ENCODE measurements at regions not wholly inside any gene's neighbourhood (a gene's known extent, or its start where the extent isn't known, plus 50 kb on each side); places are given as distances from the start of the nearest gene placed in this dataset.

DNA sequence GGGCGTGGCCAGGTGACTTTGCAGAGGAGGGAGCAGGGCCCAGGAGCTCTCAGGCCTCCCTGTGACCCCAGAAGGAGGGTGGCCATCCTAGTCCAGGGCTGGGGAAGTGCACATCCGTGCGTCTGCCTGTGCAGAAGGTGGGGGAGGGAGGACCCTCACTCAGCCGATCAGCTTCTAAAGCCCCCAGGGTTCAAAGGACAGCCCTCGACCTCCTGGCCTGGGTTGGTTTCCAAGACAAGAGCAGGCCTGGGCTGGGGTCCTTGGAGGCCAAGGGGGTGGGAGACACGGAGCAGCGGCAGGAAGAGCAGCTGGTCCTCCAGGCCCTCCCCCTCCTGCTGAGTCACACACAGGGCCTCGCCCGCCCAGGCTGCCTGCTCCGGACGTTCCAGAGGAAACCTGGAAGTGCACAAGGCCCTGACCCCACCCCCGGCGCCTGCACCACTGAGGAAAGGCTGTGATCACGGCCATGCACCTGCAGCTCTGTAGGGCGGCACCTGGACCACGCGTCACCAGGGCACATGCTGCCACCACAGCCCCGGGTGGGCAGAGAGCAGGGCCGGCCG, 67.1 kb upstream of the ZNF469 start:
- Histone ChIP-seq H3K56ac (ENCODE audit: insufficient read length, low read depth, low read length) (no peak overlapping the region), H3K27me3 (ENCODE audit: insufficient read depth, low read length) (no peaks in the 10 kb centered on the region), H3K14ac (ENCODE audit: insufficient read depth, low read length) (no peak overlapping the region), H3K9ac (ENCODE audit: extremely low read depth, insufficient read length, low read length) (no peak overlapping the region), H3K23ac (ENCODE audit: insufficient read length, low read depth, low read length) (no peak overlapping the region), H3K79me1 (ENCODE audit: insufficient read depth, low read depth, low read length, poor library complexity, severe bottlenecking) (no peaks in the 10 kb centered on the region), H4K91ac (ENCODE audit: insufficient read length, low read depth, low read length) (no peak overlapping the region), H2BK20ac (ENCODE audit: low read depth, low read length, poor library complexity, severe bottlenecking) (no peak overlapping the region), H2BK15ac (ENCODE audit: low read depth, low read length) (no peak overlapping the region), H3K79me2 (ENCODE audit: insufficient read depth, low read length) (no peaks in the 10 kb centered on the region), H4K5ac (ENCODE audit: insufficient read length, low read depth, low read length) (no peak overlapping the region), H2AK5ac (ENCODE audit: insufficient read length, low read length) (no peak overlapping the region), H3K4me1 (ENCODE audit: insufficient read depth, low read length) (no peaks in the 10 kb centered on the region), H2AFZ (ENCODE audit: low read length) (no peak overlapping the region), H2BK5ac (ENCODE audit: insufficient read length, low read length) (no peak overlapping the region), H2BK120ac (ENCODE audit: low read depth, low read length, poor library complexity, severe bottlenecking) (no peak overlapping the region), H4K8ac (replicated peaks; ENCODE audit: insufficient read length, low read depth, low read length) (no peak overlapping the region), H3K27ac (ENCODE audit: insufficient read length, low read depth, low read length) (no peak overlapping the region), H4K20me1 (ENCODE audit: control insufficient read depth, insufficient read depth, insufficient read length) (no peaks in the 10 kb centered on the region), H3K23me2 (ENCODE audit: insufficient read length, low read depth, low read length, poor library complexity, severe bottlenecking) (no peaks in the 10 kb centered on the region), H3K4ac (ENCODE audit: low read depth, low read length) (no peak overlapping the region), H3K9me3 (ENCODE audit: control insufficient read depth, low read depth, low read length) (no peaks in the 10 kb centered on the region), H2BK12ac (ENCODE audit: insufficient read length, low read depth, low read length) (no peak overlapping the region), H3T11ph (ENCODE audit: low read length) (no peak overlapping the region), H3K4me2 (ENCODE audit: insufficient read depth, insufficient read length, low read length) (no peak overlapping the region), H3K18ac (ENCODE audit: insufficient read length, low read depth, low read length) (no peak overlapping the region)
- H3K27me3 Mint-ChIP-seq (ENCODE audit: low read depth): peaks cover 12% of the 10 kb centered on the region; the same call in 1 of the 2 replicates
- no peak for DNase-seq
- no CpG with 5 or more reads among the region's 20 CpGs for WGBS (ENCODE audit: extremely low coverage, insufficient read length, low lambda C conversion rate)
- H3K27ac Mint-ChIP-seq: no peak overlapping the region
- H3K36me3 Mint-ChIP-seq (ENCODE audit: insufficient read depth in 1 of 3, low read depth in 3 of 3): peaks cover 0 to 3% (median 0%) of the 10 kb centered on the region in 3 experiments; a peak in 2 of 7 replicates
- H3K9me3 Mint-ChIP-seq: peaks cover 12 to 13% of the 10 kb centered on the region in 2 experiments
- H3K4me3 Mint-ChIP-seq: no peak overlapping the region
- H3K4me1 Mint-ChIP-seq: no peaks in the 10 kb centered on the region
- TF ChIP-seq, protein P1, sequence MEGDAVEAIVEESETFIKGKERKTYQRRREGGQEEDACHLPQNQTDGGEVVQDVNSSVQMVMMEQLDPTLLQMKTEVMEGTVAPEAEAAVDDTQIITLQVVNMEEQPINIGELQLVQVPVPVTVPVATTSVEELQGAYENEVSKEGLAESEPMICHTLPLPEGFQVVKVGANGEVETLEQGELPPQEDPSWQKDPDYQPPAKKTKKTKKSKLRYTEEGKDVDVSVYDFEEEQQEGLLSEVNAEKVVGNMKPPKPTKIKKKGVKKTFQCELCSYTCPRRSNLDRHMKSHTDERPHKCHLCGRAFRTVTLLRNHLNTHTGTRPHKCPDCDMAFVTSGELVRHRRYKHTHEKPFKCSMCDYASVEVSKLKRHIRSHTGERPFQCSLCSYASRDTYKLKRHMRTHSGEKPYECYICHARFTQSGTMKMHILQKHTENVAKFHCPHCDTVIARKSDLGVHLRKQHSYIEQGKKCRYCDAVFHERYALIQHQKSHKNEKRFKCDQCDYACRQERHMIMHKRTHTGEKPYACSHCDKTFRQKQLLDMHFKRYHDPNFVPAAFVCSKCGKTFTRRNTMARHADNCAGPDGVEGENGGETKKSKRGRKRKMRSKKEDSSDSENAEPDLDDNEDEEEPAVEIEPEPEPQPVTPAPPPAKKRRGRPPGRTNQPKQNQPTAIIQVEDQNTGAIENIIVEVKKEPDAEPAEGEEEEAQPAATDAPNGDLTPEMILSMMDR (conservative IDR thresholded peaks at IDR 0.05): no peak

All from H9 (cell line).